HCT116 (cell line): ENCODE measurements at regions not wholly inside any gene's neighbourhood (a gene's known extent, or its start where the extent isn't known, plus 50 kb on each side); places are given as distances from the start of the nearest gene placed in this dataset.

Experiments used
- ATAC-seq: fragments of 200-7000 bp; cut with Tn5 transposase; 2 replicates; pipeline ENCODE4 v1.9.1; 2020; ENCODE audit warnings: mild to moderate bottlenecking, moderate library complexity
- BruUV-seq: library from RNA; stranded (reverse); fragments of 400-500 nt; replicated peaks from 2 replicates; lab custom pipeline; 2021; lab: Mats Ljungman, UMichigan
- CTCF ChIA-PET: fragments of 300-600 bp; sonication (Branson Sonifier 250); formaldehyde crosslinking; loops from one replicate; lab custom pipeline; 2021; ENCODE audit warnings: antibody characterized with exemption; lab: Charles Lee
- POLR2A ChIA-PET: fragments of 300-600, 350-600 bp; sonication (Branson Sonifier 250); formaldehyde crosslinking; loops from one replicate; lab custom pipeline; 2021; ENCODE audit warnings: antibody characterized with exemption; lab: Charles Lee
- RAD21 ChIA-PET, 2 experiments: fragments of 300-600 bp; sonication (Branson Sonifier 250); formaldehyde crosslinking; loops; one replicate each; lab custom pipeline; 2023; ENCODE audit warnings: low total read pairs in 2 of 2; ENCODE audit not compliant: uncharacterized antibody in 2 of 2, unreplicated experiment in 2 of 2, low non-redundant PET in 1 of 2; lab: Charles Lee
- DNase-seq: peaks from one replicate; pipeline ENCODE4 v3.0.0-alpha.2; 2010; ENCODE audit warnings: low read depth, low spot score
- H2AFZ ChIP-seq: fragments of 200-600 bp; shearing (Covaris generic), sonication (generic); 2 replicates; pipeline ENCODE4 v1.6.1; 2017; ENCODE audit warnings: low read depth, mixed run types, mixed read lengths, antibody characterized with exemption, low read length; ENCODE audit not compliant: poor library complexity, severe bottlenecking
- H3K27ac ChIP-seq: 2 replicates; pipeline ENCODE4 v1.5.1; 2012; ENCODE audit warnings: low read depth, low read length
- H3K27me3 ChIP-seq: fragments of 200-600 bp; sonication (generic); 2 replicates; pipeline ENCODE4 v1.6.1; 2016; ENCODE audit warnings: mixed run types, low read length, mixed read lengths; ENCODE audit not compliant: insufficient read depth
- H3K36me3 ChIP-seq, 2 experiments: fragments of 200-500 bp in 1 of 2; fragments of 200-600 bp in 1 of 2; sonication (Bioruptor generic) in 1 of 2; sonication (generic) in 1 of 2; 2 replicates each; pipeline versions ENCODE4 v1.5.1 to v1.6.1; 2014 to 2016; ENCODE audit warnings: low read length in 2 of 2, inconsistent platforms in 1 of 2, mixed read lengths in 1 of 2, mixed run types in 1 of 2; ENCODE audit not compliant: insufficient read depth in 2 of 2, control insufficient read depth in 1 of 2
- H3K4me1 ChIP-seq, 2 experiments: fragments of 200-600 bp in 1 of 2; sonication (generic) in 1 of 2; 2 replicates each; pipeline versions ENCODE4 v1.5.1 to v1.6.1; 2012 to 2017; ENCODE audit warnings: low read length in 2 of 2, inconsistent platforms in 1 of 2, mild to moderate bottlenecking in 1 of 2, mixed read lengths in 1 of 2, mixed run types in 1 of 2, moderate library complexity in 1 of 2; ENCODE audit not compliant: insufficient read depth in 2 of 2, control insufficient read depth in 1 of 2
- H3K4me2 ChIP-seq: fragments of 200-600 bp; sonication (generic); 2 replicates; pipeline ENCODE4 v1.6.1; 2017; ENCODE audit warnings: mixed run types, low read length, mixed read lengths
- H3K4me3 ChIP-seq, 2 experiments: fragments of 200-600 bp in 1 of 2; sonication (generic) in 1 of 2; replicated peaks in 1 of 2; 2 replicates each; pipeline ENCODE4 v1.5.1; 2011 to 2016; ENCODE audit warnings: low read length in 2 of 2, control low read depth in 1 of 2, low read depth in 1 of 2, mild to moderate bottlenecking in 1 of 2, mixed read lengths in 1 of 2, mixed run types in 1 of 2
- H3K79me2 ChIP-seq: fragments of 200-600 bp; sonication (generic); 2 replicates; pipeline ENCODE4 v1.6.1; 2017; ENCODE audit warnings: mild to moderate bottlenecking, mixed run types, low read length, moderate library complexity, mixed read lengths; ENCODE audit not compliant: insufficient read depth
- H3K9ac ChIP-seq: fragments of 200-600 bp; sonication (generic); 2 replicates; pipeline ENCODE4 v1.6.1; 2016; ENCODE audit warnings: low read length, mixed read lengths
- H3K9me2 ChIP-seq: fragments of 200-600 bp; sonication (generic), shearing (Covaris generic); 2 replicates; pipeline ENCODE4 v1.6.1; 2017; ENCODE audit warnings: mixed run types, mild to moderate bottlenecking, moderate library complexity; ENCODE audit not compliant: insufficient read depth
- H3K9me3 ChIP-seq, 2 experiments: fragments of 200-500 bp in 1 of 2; fragments of 200-600 bp in 1 of 2; sonication (Bioruptor generic) in 1 of 2; sonication (generic) in 1 of 2; 2 replicates each; pipeline ENCODE4 v1.6.1; 2014 to 2017; ENCODE audit warnings: low read length in 2 of 2, mixed read lengths in 2 of 2, inconsistent platforms in 1 of 2, low read depth in 1 of 2, mild to moderate bottlenecking in 1 of 2, mixed run types in 1 of 2, moderate library complexity in 1 of 2; ENCODE audit not compliant: control insufficient read depth in 1 of 2, insufficient read depth in 1 of 2
- H4K20me1 ChIP-seq: fragments of 200-600 bp; sonication (generic), shearing (Covaris generic); 2 replicates; pipeline ENCODE4 v1.6.1; 2017; ENCODE audit warnings: mixed run types, mild to moderate bottlenecking, moderate library complexity; ENCODE audit not compliant: insufficient read depth
- ATF3 ChIP-seq: IDR thresholded peaks from 2 replicates; pipeline ENCODE4 v1.6.1; 2012
- CTCF ChIP-seq, 3 experiments: fragments of 200-600 bp in 1 of 3; sonication (generic) in 1 of 3; IDR thresholded peaks in 2 of 3; conservative IDR thresholded peaks in 1 of 3; 2 replicates each; pipeline ENCODE4 v1.5.1; 2012 to 2017; ENCODE audit warnings: low read depth in 2 of 3, low read length in 2 of 3, antibody characterized with exemption in 1 of 3, borderline replicate concordance in 1 of 3, control low read depth in 1 of 3, mild to moderate bottlenecking in 1 of 3, mixed read lengths in 1 of 3, mixed run types in 1 of 3, moderate library complexity in 1 of 3; ENCODE audit not compliant: insufficient read depth in 1 of 3
- MAX ChIP-seq: IDR thresholded peaks from 2 replicates; pipeline ENCODE4 v1.6.1; 2012
- POLR2A ChIP-seq: IDR thresholded peaks from 2 replicates; pipeline ENCODE4 v1.7.0; 2011; ENCODE audit warnings: borderline replicate concordance; ENCODE audit not compliant: insufficient read depth, insufficient read length; ENCODE audit errors: extremely low read depth
- REST ChIP-seq: IDR thresholded peaks from 2 replicates; pipeline ENCODE4 v1.6.1; 2012; ENCODE audit warnings: low read depth
- SRF ChIP-seq: IDR thresholded peaks from 2 replicates; pipeline ENCODE4 v1.6.1; 2012; ENCODE audit warnings: low read depth
- YY1 ChIP-seq: IDR thresholded peaks from 2 replicates; pipeline ENCODE4 v1.6.1; 2011; ENCODE audit warnings: low read length, low read depth, moderate library complexity, mild to moderate bottlenecking; ENCODE audit not compliant: insufficient replicate concordance; ENCODE audit errors: extremely low read depth
- ZFX ChIP-seq: fragments of 450-650 bp; IDR thresholded peaks from 2 replicates; pipeline ENCODE4 v1.6.1; 2017
- intact Hi-C: fragments of 100-400 bp; cut with micrococcal nuclease; formaldehyde crosslinking; loops from 2 replicates; pipeline ENCODE4 v1.10.0; 2022

GRCh38 chr2:167333245-167333644, 445.0 kb downstream of the XIRP2 start:
- ATAC-seq (no peak), DNase-seq (no peak)
- peak in 2 of 3 experiments; percentile 12 to 20; a peak in 1 of 6 replicates for TF ChIP-seq CTCF (IDR thresholded peaks at IDR 0.05 in 2 of 3, conservative IDR thresholded peaks at IDR 0.05 in 1 of 3; ENCODE audit: borderline replicate concordance in 1 of 3, insufficient read depth in 1 of 3, low read depth in 2 of 3, low read length in 2 of 3)
- no peak for TF ChIP-seq MAX
- RAD21 ChIA-PET, result no interaction called here
- H2AFZ ChIP-seq, result no peak overlapping the region
- no peaks in the 10 kb centered on the region for H3K36me3 ChIP-seq
- H3K4me3 ChIP-seq, result no peak overlapping the region
- no peak overlapping the region for H3K4me2 ChIP-seq
- H3K79me2 ChIP-seq, result no peaks in the 10 kb centered on the region
- no peak overlapping the region for H3K9ac ChIP-seq
- CTCF ChIA-PET, result no interaction called here
- no peaks in the 10 kb centered on the region for H3K4me1 ChIP-seq
- H3K9me2 ChIP-seq, result no peaks in the 10 kb centered on the region
- no peaks in the 10 kb centered on the region for H4K20me1 ChIP-seq
- intact Hi-C loops, result no loop called here
- no peak overlapping the region for H3K27ac ChIP-seq
- H3K9me3 ChIP-seq, result no peaks in the 10 kb centered on the region
- BruUV-seq, result no TSS peak
- no peaks in the 10 kb centered on the region for H3K27me3 ChIP-seq
- POLR2A ChIA-PET, result no interaction called here

- ChIA-PET POLR2A (no interaction called here), CTCF (no interaction called here), RAD21 (no interaction called here)
- intact Hi-C loops, result no loop called here
- Histone ChIP-seq H3K27ac (no peak overlapping the region), H3K36me3 (no peaks in the 10 kb centered on the region), H4K20me1 (no peaks in the 10 kb centered on the region), H2AFZ (no peak overlapping the region), H3K9me2 (no peaks in the 10 kb centered on the region), H3K9me3 (no peaks in the 10 kb centered on the region), H3K4me1 (no peaks in the 10 kb centered on the region), H3K27me3 (no peaks in the 10 kb centered on the region), H3K79me2 (no peaks in the 10 kb centered on the region), H3K4me3 (no peak overlapping the region), H3K4me2 (no peak overlapping the region), H3K9ac (no peak overlapping the region)
- ATAC-seq (no peak), DNase-seq (no peak)
- TF ChIP-seq ATF3 (no peak), YY1 (no peak), SRF (no peak), ZFX (no peak), MAX (no peak), REST (no peak), POLR2A (no peak)
- no TSS peak for BruUV-seq
Measured at GRCh38 chr2:167332358-167332757, 444.1 kb downstream of the XIRP2 start.
